CD4-positive, alpha-beta T cell treated with Interleukin-15 for 4 hours (primary cell): ENCODE measurements at regions not wholly inside any gene's neighbourhood (a gene's known extent, or its start where the extent isn't known, plus 50 kb on each side); places are given as distances from the start of the nearest gene placed in this dataset.

Source experiments
- DNase-seq: peaks from one replicate; pipeline ENCODE4 v3.0.0-alpha.2; 2020; ENCODE audit warnings: low spot score

DNA sequence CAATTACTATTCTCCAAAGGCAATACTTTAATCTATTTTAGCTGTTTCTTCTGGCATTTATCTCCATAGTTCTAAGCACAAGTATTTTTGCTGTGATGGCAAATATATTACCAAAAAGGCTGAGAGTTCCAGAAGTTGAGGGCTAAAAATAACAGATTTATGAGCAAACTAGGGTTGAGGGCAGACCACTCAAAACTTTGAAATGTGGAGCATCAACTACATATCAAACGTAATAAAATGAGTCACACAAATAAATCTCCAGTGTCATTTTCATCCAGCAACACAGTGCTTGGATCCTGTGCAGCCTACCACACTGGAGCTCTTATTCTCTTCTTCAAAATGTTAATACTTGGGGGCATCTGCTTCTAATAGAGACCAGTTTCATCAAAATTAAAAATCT lies 163.9 kb downstream of the HS3ST1 start:
- DNase-seq: no peak

DNA sequence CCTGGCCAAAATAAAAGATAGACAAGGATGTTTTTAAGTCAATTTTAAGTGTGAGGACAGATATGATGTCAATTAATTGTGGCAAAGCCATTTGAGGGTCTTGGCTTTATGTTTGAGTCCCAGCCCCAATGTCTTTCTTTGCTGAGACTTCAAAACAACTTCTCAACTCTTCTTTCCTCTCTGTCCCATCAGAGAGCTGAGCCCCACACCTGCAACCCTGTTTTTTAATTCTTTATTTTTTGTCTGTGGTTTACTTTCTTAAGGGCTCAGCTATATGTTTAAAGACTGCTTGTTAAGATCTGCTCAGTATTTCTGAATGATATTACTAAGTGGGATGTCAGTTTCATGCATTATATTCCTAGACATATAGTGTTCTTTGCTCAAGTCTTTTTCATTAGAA lies 164.3 kb downstream of the HS3ST1 start:
- no peak for DNase-seq

- DNase-seq: no peak
These were observed 165.5 kb downstream of the HS3ST1 start for GRCh38 chr4:11263208-11263607.

DNA sequence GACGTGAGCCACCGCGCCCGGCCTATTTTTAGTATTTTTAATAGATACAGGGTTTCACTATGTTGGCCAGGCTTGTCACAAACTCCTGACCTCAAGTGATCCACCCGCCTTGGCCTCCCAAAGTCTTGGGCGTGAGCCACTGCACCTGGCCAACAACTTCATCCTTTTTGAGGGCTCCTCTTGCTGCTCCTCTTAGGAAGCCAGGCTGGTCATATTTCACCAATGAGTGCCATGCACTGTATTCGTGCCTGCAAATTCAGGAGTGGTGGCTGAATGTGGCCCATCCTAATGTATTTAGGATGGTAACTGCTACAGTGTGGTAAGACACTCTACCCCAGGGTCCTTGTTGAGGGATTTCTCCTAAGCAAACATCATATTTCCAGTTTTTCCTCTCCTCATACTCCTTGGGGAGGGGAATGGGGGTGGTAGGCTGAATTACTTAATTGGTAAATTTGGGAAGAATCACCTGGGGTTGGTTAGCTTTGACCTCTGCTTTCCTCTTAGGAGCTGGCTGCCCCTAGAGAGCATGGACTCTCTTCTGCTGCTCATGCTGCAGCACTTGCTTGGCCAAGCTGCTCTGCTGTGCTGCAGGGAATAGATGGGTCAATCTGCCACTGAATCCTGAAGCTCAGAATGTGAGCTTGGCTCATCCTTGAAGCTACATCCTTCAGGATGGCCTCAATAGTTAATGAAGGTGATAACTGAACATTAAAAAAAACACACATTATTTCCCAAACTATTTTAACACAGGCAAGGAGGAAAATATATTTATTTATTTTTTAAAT lies 167.4 kb downstream of the HS3ST1 start:
- DNase-seq: no peak

DNA sequence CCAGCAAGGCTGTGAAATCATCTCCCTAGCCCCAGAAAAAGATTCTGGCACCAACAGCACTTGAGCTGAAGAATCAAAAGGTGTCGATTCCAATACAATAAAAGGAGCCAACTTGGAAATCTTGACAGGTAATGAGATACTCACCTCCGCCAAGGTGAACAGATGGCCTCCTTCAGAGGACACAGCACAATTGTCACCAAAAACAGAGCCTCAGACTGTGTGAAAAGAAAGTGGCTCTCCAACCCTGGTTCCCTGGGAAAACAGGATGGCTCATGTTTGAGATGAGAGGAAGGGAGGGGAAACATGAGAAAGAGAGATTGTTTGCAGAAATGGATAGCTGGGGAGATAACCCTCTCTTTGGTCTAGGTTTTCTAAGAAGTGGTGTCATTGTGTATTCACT lies 168.9 kb downstream of the HS3ST1 start:
- no peak for DNase-seq

DNA sequence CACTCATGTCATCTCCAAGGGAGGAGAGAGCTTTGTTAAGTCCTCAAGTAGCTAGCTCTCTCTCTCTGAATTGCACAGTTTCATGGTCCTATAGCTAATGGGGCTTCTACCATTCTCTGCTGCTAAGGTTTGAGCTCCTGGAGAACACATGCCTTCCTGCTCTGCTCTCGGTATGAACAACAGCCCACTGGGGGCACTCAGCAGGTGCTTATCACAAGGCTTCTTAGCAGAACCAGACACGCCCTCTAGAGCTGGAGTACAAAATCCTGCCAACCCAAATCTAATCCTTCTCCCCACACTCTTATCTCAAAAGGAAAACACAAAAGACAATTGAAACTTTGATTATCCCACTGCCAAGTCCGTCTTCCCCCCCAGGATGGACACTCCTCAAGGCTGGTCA lies 176.5 kb downstream of the HS3ST1 start:
- DNase-seq: no peak

GRCh38 chr4:11250510-11250909 lies 178.2 kb downstream of the HS3ST1 start:
- DNase-seq: no peak

- DNase-seq: no peak
These were observed 196.7 kb downstream of the HS3ST1 start for GRCh38 chr4:11232015-11232414.

DNA sequence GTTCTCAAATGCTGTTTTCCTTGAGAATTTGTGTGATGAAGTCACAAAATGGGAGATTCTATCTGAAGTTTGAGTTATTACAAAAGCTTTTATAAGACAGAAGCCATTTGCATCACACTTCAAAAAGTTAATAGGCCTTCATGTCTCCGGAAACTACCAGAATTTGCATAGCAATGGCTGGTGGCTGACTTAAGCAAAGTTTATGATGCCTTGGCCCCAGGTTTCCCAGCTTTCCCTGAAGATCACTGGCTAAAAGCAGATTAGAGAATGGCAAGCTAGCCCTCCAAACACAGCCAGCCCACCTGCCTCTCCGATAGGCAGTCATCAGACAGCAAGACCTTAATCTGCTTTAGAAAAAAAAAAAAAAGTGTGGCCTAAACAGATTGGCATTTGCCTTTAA lies 197.8 kb downstream of the HS3ST1 start:
- no peak for DNase-seq

GRCh38 chr4:11228530-11228929 lies 200.2 kb downstream of the HS3ST1 start:
- DNase-seq: no peak

DNA sequence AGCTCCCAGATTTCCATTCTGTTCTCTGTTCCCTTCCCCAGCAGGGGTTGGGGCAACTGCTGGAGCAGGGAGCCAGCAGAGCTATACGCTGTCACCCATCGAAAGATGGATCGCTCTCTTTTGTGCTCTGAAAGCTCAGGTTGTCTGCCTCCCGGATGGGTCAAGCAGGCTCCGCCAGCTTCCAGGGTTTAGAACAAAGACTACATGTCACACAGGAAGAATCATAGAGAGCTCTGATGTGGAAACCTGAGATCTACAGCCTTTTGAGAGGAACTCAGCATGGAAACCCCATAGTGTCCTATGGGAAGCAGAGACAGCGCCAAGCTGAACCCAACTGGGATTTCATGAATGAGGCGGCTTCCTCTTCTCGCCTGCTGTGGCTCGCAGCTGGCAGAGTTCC lies 205.4 kb downstream of the HS3ST1 start:
- no peak for DNase-seq

DNA sequence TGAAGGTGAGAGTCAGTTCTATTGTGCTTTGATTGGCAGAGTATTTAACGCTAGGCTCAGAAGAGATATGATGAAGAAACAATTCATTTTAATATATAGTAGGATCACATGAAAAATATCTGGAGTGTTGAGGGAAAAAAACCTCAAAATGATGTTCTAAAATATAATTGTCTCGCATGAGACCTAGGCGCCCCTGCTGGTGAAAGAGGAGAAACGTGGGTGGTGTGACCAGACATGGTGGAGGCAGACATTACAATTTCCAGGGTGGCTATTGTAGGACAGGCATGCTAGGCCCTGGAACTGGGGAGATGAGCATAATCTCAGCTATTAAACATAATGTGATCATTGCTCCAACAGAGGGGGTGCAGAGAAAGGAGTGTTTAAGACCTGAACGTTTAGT lies 210.0 kb downstream of the HS3ST1 start:
- no peak for DNase-seq

DNA sequence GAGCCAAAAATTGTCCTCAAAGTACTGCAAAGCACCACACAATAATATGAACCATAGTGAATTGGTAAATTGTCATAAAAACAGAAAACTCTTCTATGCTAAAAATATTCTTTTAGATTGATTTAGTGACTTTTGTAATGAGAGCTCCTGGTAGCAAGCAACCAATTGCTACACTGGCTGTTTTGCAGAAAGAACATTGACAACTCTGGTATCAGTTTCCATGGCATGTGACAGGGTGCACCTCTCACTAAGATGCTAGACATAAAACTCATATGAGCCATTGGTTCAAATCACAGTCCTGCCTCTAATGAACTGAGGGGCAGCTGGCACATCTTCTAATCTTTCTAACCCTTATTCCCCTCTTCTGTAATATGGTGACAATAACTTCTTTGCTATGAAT lies 212.2 kb downstream of the HS3ST1 start:
- DNase-seq: no peak

- no peak for DNase-seq
These were observed 214.4 kb downstream of the HS3ST1 start for GRCh38 chr4:11214281-11214680.

GRCh38 chr4:11209826-11210225 lies 218.9 kb downstream of the HS3ST1 start:
- DNase-seq: no peak

DNA sequence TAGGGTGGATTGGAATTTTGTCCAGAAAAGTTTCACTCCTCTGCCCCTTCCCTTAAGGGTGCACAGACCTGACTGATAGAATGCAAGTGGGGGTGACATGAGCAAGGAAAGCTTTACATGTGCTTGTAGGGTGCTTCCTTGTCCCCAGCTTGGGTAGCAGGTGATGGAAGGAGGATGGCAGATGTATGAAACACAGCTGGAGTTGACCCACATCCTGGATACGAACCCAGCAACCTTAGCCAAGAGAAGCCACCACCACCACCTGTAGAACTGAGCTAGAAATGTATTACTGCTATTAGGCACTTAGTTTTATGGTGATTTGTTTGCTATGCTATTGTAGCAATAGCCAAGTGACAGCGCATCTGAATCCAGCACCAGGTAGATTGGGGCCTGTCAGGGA lies 227.4 kb downstream of the HS3ST1 start:
- DNase-seq: no peak

- DNase-seq: no peak
These were observed 230.0 kb downstream of the HS3ST1 start for GRCh38 chr4:11198516-11199305.

DNA sequence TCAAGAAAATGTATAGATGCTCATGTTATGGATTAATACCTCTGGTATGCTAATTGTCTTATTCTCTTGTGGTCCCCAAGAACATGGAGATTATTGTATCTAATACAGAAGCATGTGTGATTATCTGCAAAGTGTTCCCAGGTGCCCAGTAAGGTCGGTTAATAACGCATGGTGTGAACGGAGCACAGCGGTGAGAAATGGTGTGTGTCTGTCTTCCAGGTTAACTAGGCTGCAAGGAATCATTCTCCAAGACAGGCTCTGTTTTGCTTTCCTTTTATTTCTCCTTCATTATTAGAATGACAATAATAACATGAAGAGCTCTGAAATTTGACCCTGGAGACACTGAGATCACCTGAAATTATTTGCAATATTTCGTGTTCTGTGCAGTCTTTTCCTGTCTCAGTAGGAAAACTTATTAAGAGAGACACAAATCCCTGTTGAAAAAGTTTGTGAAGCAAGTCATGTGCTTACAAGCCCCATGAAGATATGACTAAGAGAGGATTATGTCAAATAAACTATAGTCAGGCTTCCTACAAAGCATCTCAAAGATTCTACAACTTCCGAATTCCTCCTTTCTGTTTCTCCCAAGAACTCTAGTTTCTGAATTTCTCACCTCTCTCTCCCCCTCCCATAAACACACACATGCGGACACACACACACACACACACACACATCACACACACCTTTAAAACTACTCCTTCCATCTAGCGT lies 230.9 kb downstream of the HS3ST1 start:
- no peak for DNase-seq

DNA sequence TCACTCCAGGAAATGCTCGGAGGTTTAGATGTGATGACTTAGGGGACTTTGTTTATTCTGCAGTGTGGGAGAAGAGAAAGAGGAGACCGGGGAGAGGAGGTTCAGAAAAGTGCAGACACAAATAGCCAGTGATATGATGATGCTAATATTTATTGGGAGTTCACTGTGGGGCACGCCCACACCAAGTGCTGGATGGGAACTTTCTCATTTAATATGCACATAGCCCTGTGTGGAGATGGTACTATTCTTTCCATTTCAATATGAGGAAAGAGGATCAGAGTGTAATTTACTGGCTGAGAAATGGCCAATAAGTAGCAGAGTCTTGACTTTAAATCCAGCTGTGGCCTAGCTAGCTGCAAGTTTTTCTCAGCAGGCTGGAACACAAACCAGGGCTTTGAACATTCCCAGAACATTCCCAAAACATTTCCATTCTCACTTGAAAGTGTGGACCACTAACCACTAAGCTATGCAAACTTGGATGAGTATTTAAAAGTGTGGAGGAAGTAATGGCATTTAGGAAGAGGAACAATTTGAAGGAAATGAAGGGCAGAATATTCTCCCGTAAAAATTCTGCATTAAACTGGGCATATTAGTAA lies 231.7 kb downstream of the HS3ST1 start:
- no peak for DNase-seq

- DNase-seq: no peak
These were observed 234.3 kb downstream of the HS3ST1 start for GRCh38 chr4:11194431-11194830.

GRCh38 chr4:11189756-11190155 lies 238.9 kb downstream of the HS3ST1 start:
- DNase-seq: no peak

DNA sequence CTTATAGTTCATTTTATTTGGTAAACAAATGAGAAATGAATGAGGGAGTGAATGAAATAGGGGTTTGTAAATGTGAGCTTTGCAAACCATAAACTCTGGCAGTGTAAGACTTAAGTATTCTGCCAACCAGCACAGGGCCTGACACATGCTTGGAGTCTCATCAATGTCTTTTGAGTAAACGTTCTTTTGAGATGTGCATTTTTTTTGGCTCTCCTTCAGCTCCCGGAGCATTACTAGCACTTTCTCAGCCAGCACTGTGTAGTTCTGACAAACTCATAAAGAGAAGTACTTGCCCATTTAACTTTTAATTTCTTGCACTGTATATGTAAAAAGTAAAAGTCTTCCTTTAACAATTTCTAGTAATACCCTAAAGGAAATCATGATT lies 245.3 kb downstream of the HS3ST1 start:
- no peak for DNase-seq
